A673 (cell line): ENCODE measurements at regions not wholly inside any gene's neighbourhood (a gene's known extent, or its start where the extent isn't known, plus 50 kb on each side); places are given as distances from the start of the nearest gene placed in this dataset.

ENCODE experiments used
- BruUV-seq: library from RNA; stranded (reverse); fragments of 400-500 nt; replicated peaks from 2 replicates; lab custom pipeline; 2021; lab: Mats Ljungman, UMichigan
- CTCF ChIA-PET: fragments of 300-600 bp; sonication (Branson Sonifier 250); formaldehyde crosslinking; loops from one replicate; lab custom pipeline; 2022; ENCODE audit warnings: antibody characterized with exemption; lab: Charles Lee
- POLR2A ChIA-PET: fragments of 300-600 bp; sonication (Branson Sonifier 250); formaldehyde crosslinking; loops from one replicate; lab custom pipeline; 2022; ENCODE audit warnings: antibody characterized with exemption; ENCODE audit not compliant: low non-redundant PET; lab: Charles Lee
- DNase-seq: peaks from one replicate; pipeline ENCODE4 v3.0.0-alpha.2; 2015; ENCODE audit warnings: low spot score
- H3K27ac ChIP-seq: fragments of 200-600 bp; sonication (generic); 2 replicates; pipeline ENCODE4 v1.5.1; 2016; ENCODE audit warnings: mixed run types, low read depth, mild to moderate bottlenecking, mixed read lengths, antibody characterized with exemption, low read length; ENCODE audit not compliant: poor library complexity, severe bottlenecking
- H3K27me3 ChIP-seq: fragments of 200-600 bp; sonication (generic); replicated peaks from 2 replicates; pipeline ENCODE4 v1.6.1; 2017; ENCODE audit warnings: mixed run types, low read depth, mild to moderate bottlenecking, mixed read lengths, antibody characterized with exemption, low read length; ENCODE audit not compliant: insufficient read depth, poor library complexity
- H3K36me3 ChIP-seq: fragments of 200-600 bp; sonication (generic); 2 replicates; pipeline ENCODE4 v1.6.1; 2016; ENCODE audit warnings: mixed run types, mild to moderate bottlenecking, mixed read lengths, antibody characterized with exemption, low read length; ENCODE audit not compliant: insufficient read depth, poor library complexity, severe bottlenecking
- H3K4me1 ChIP-seq: fragments of 200-600 bp; sonication (generic); 2 replicates; pipeline ENCODE4 v1.6.1; 2017; ENCODE audit warnings: mixed run types, mild to moderate bottlenecking, mixed read lengths, antibody characterized with exemption, low read length; ENCODE audit not compliant: insufficient read depth, poor library complexity, severe bottlenecking
- H3K4me3 ChIP-seq: fragments of 200-600 bp; sonication (generic); 2 replicates; pipeline ENCODE4 v1.5.1; 2016; ENCODE audit warnings: low read depth, mixed run types, mild to moderate bottlenecking, mixed read lengths, low read length; ENCODE audit not compliant: poor library complexity, severe bottlenecking
- H3K9me3 ChIP-seq: fragments of 200-600 bp; sonication (generic); 2 replicates; pipeline ENCODE4 v1.6.1; 2016; ENCODE audit warnings: mixed run types, low read depth, mild to moderate bottlenecking, mixed read lengths, antibody characterized with exemption, low read length; ENCODE audit not compliant: poor library complexity, severe bottlenecking
- EZH2 ChIP-seq: fragments of 200-600 bp; sonication (generic); IDR thresholded peaks from 2 replicates; pipeline ENCODE4 v1.6.1; 2017; ENCODE audit warnings: borderline replicate concordance, low read depth, mild to moderate bottlenecking, mixed read lengths, antibody characterized with exemption, low read length; ENCODE audit not compliant: poor library complexity, severe bottlenecking
- intact Hi-C: fragments of 100-400 bp; cut with micrococcal nuclease; formaldehyde crosslinking; loops from one replicate; pipeline ENCODE4 v1.10.0; 2022; ENCODE audit not compliant: unreplicated experiment
- TF ChIP-seq, protein P1 (sequence below): fragments of 300-800, 200-600 bp; sonication (generic); conservative IDR thresholded peaks from 2 replicates; pipeline ENCODE4 v1.5.1; 2017; ENCODE audit warnings: low read depth, mild to moderate bottlenecking, antibody characterized with exemption, low read length, moderate library complexity, mixed read lengths

DNA sequence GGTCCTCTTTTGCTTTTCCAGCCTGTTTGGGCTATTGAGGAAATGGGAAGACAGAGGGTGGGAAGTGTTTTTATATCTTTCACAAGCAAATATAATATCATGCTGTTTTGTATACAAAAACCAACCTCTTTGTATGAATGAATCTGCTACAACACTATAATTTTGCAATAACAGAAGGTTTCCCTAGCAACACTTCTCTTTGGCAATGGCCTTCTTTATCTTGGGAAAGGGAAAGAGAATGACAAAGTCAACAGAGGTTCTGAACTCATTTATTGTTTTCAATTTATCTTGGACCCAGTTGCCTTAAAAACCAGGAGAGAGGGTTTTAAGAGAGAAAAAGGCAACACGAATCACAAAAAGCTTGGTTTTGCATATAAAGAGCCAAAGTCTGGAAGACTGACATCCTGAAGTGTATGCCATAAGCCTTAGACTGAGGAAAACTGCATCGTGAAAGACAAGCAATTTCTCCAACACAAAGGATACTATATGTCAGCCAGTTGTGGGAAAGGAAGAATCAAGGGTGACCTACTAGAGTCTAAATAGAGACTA lies 121.8 kb upstream of the FAM241A start:
- DNase-seq, result no peak
- BruUV-seq, result no TSS peak
- Histone ChIP-seq H3K27ac (no peak overlapping the region), H3K4me1 (no peaks in the 10 kb centered on the region), H3K27me3 (no peaks in the 10 kb centered on the region), H3K36me3 (no peaks in the 10 kb centered on the region), H3K9me3 (no peaks in the 10 kb centered on the region), H3K4me3 (no peak overlapping the region)
- ChIA-PET CTCF (no interaction called here), POLR2A (no interaction called here)
- intact Hi-C loops, result no loop called here
- TF ChIP-seq, protein P1, sequence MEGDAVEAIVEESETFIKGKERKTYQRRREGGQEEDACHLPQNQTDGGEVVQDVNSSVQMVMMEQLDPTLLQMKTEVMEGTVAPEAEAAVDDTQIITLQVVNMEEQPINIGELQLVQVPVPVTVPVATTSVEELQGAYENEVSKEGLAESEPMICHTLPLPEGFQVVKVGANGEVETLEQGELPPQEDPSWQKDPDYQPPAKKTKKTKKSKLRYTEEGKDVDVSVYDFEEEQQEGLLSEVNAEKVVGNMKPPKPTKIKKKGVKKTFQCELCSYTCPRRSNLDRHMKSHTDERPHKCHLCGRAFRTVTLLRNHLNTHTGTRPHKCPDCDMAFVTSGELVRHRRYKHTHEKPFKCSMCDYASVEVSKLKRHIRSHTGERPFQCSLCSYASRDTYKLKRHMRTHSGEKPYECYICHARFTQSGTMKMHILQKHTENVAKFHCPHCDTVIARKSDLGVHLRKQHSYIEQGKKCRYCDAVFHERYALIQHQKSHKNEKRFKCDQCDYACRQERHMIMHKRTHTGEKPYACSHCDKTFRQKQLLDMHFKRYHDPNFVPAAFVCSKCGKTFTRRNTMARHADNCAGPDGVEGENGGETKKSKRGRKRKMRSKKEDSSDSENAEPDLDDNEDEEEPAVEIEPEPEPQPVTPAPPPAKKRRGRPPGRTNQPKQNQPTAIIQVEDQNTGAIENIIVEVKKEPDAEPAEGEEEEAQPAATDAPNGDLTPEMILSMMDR, result no peak
- no peak for TF ChIP-seq EZH2

DNA sequence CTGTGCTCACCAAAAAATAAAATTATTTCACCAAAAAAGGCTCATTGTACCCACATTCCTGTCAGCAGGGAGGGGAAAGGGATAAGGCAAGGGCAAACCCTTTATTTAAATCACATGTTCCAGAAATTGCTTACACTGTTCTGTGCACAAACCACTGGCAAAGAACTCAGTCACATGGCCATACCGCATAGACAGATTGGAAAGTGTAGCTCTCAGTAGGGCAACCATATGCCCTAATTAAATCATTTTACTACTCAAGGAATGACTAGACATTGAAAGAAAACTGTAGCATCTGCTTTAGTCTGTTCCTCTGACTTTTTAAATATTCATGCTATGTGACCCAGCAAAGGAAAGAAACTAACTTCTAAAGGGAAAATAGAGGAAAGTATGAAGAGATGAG lies 119.2 kb upstream of the FAM241A start:
- H3K27me3 ChIP-seq, result no peaks in the 10 kb centered on the region
- no peak overlapping the region for H3K4me3 ChIP-seq
- H3K4me1 ChIP-seq, result peaks cover 17% of the 10 kb centered on the region
- CTCF ChIA-PET, result no interaction called here
- intact Hi-C loops, result no loop called here
- no TSS peak for BruUV-seq
- no peak overlapping the region for H3K27ac ChIP-seq
- TF ChIP-seq, protein P1, result no peak
- no peak for TF ChIP-seq EZH2
- H3K9me3 ChIP-seq, result no peaks in the 10 kb centered on the region
- no peak for DNase-seq
- POLR2A ChIA-PET, result no interaction called here
- H3K36me3 ChIP-seq, result no peaks in the 10 kb centered on the region

DNA sequence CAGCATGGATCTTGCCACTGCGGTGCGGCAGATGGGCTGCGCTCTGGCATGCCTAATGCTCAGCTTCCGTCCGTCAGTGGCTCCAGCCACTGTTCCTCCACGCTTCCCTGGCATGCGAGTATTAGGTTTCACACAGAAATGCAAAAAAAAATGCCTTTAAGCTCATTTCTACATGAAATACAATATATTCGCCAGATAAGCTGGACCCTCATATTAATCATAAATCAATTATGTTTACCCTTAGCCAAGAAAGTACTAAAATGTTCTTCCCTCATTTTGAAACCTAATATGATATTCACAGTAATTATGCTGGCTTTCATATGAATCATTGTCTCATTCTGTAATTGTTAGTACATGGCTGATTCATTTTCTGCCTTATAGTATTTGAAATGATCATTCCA lies 115.5 kb upstream of the FAM241A start:
- Histone ChIP-seq H3K9me3 (no peaks in the 10 kb centered on the region), H3K27ac (no peak overlapping the region), H3K27me3 (no peaks in the 10 kb centered on the region), H3K4me1 (peaks cover 17% of the 10 kb centered on the region), H3K4me3 (peak overlapping the region; percentile 7), H3K36me3 (no peaks in the 10 kb centered on the region)
- DNase-seq, result peak; percentile 43
- no peak for TF ChIP-seq EZH2
- TF ChIP-seq, protein P1, result no peak
- intact Hi-C loops, result loop anchor here (2.0 to 5.0 kb wide), 3 partner anchors 175 to 1392 kb away; no protein-coding TSS in a partner anchor
- ChIA-PET POLR2A (no interaction called here), CTCF (no interaction called here)
- no TSS peak for BruUV-seq
